GM23338 (cell line): ENCODE measurements at regions not wholly inside any gene's neighbourhood (a gene's known extent, or its start where the extent isn't known, plus 50 kb on each side); places are given as distances from the start of the nearest gene placed in this dataset.

Experiments used
- CTCF ChIP-seq, 2 experiments: fragments of 200-600 bp in 1 of 2; sonication (generic) in 1 of 2; conservative IDR thresholded peaks; 2 replicates each; pipeline versions ENCODE4 v1.5.1 to v1.6.1; 2016 to 2017; ENCODE audit warnings: antibody characterized with exemption in 2 of 2, low read depth in 2 of 2, mild to moderate bottlenecking in 2 of 2, moderate library complexity in 1 of 2
- ETS1 ChIP-seq: IDR thresholded peaks from 2 replicates; pipeline ENCODE4 v1.6.1; 2016; ENCODE audit warnings: antibody characterized with exemption
- EZH2 ChIP-seq: fragments of 200-600 bp; sonication (generic); IDR thresholded peaks from one replicate; pipeline ENCODE4 v1.8.0; 2017; ENCODE audit warnings: antibody characterized with exemption, mild to moderate bottlenecking, low read depth; ENCODE audit not compliant: unreplicated experiment
- POLR2AphosphoS5 ChIP-seq: IDR thresholded peaks from 2 replicates; pipeline ENCODE4 v1.6.1; 2016; ENCODE audit warnings: antibody characterized with exemption, low read depth

- TF ChIP-seq CTCF (conservative IDR thresholded peaks at IDR 0.05; ENCODE audit: low read depth in 2 of 2) (no peak), POLR2AphosphoS5 (no peak), ETS1 (no peak), EZH2 (no peak)
Measured at GRCh38 chr4:54924891-54925290, 200.5 kb downstream of the KDR start.
